ENCODE measurements at regions not wholly inside any gene's neighbourhood (a gene's known extent, or its start where the extent isn't known, plus 50 kb on each side); places are given as distances from the start of the nearest gene placed in this dataset.

DNA sequence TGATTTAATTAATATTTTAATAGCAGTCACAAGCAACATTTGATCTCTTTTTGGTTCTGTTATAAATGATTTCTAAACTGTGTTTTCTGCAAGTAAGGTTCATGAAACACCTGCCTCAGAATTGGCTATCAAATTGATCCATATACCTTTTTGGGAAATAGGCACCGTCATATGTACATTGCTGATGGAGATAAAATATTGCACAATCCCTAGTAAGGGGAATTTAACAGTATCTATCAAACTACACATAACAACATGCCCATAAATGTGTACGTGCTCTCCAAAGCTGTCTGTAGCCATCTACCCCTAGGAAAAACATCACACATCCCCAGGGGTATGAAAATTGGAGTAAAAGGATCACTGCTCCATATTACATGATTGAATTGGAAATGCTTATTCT, 167.3 kb upstream of the CPNE8 start:
- TF ChIP-seq TAF1 (IDR thresholded peaks at IDR 0.05; ENCODE audit: low read depth) (no peak), FOXM1 (IDR thresholded peaks at IDR 0.05; ENCODE audit: borderline replicate concordance, low read depth) (no peak), YY1 (IDR thresholded peaks at IDR 0.05; ENCODE audit: low read depth) (no peak), TCF12 (IDR thresholded peaks at IDR 0.05; ENCODE audit: low read depth) (no peak), RAD21 (IDR thresholded peaks at IDR 0.05; ENCODE audit: low read depth) (no peak), TEAD4 (IDR thresholded peaks at IDR 0.05) (no peak)
- TF ChIP-seq, protein P1, sequence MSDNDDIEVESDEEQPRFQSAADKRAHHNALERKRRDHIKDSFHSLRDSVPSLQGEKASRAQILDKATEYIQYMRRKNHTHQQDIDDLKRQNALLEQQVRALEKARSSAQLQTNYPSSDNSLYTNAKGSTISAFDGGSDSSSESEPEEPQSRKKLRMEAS (IDR thresholded peaks at IDR 0.05), result no peak
